C4-2B (cell line): ENCODE measurements at regions not wholly inside any gene's neighbourhood (a gene's known extent, or its start where the extent isn't known, plus 50 kb on each side); places are given as distances from the start of the nearest gene placed in this dataset.

Experiments
- CTCF ChIP-seq: fragments of 450-650 bp; conservative IDR thresholded peaks from 2 replicates; pipeline ENCODE4 v1.5.1; 2017; ENCODE audit warnings: mild to moderate bottlenecking
- ZFX ChIP-seq: fragments of 450-650 bp; IDR thresholded peaks from 2 replicates; pipeline ENCODE4 v1.6.1; 2017

- TF ChIP-seq CTCF (no peak), ZFX (no peak)
Measured at GRCh38 chr13:54198911-54199310, 1170.3 kb downstream of the OLFM4 start.
